Neural progenitor cell (in vitro differentiated cells): ENCODE measurements at regions not wholly inside any gene's neighbourhood (a gene's known extent, or its start where the extent isn't known, plus 50 kb on each side); places are given as distances from the start of the nearest gene placed in this dataset.

Source experiments
- DNase-seq: peaks from one replicate; pipeline ENCODE4 v3.0.0-alpha.2; 2016; ENCODE audit warnings: low spot score
- H2AFZ ChIP-seq: fragments of 200-600 bp; sonication (generic); replicated peaks from 2 replicates; pipeline ENCODE4 v1.6.1; 2016; ENCODE audit warnings: antibody characterized with exemption
- H3F3A ChIP-seq: fragments of 200-600 bp; sonication (generic); 2 replicates; pipeline ENCODE4 v1.6.1; 2016; ENCODE audit warnings: antibody characterized with exemption, low read depth
- H3K27ac ChIP-seq: fragments of 200-600 bp; sonication (generic); 2 replicates; pipeline ENCODE4 v1.5.1; 2016; ENCODE audit warnings: mild to moderate bottlenecking
- H3K27me3 ChIP-seq: fragments of 200-600 bp; sonication (generic); 2 replicates; pipeline ENCODE4 v1.6.1; 2016; ENCODE audit warnings: mild to moderate bottlenecking, moderate library complexity
- H3K36me3 ChIP-seq: fragments of 200-600 bp; sonication (generic); 2 replicates; pipeline ENCODE4 v1.5.1; 2016
- H3K4me1 ChIP-seq: fragments of 200-600 bp; sonication (generic); 2 replicates; pipeline ENCODE4 v1.6.1; 2016; ENCODE audit warnings: mixed run types
- H3K4me2 ChIP-seq: fragments of 200-600 bp; sonication (generic); 2 replicates; pipeline ENCODE4 v1.6.1; 2016
- H3K4me3 ChIP-seq: fragments of 200-600 bp; sonication (generic); 2 replicates; pipeline ENCODE4 v1.5.1; 2016
- H3K79me2 ChIP-seq: fragments of 200-600 bp; sonication (generic); 2 replicates; pipeline ENCODE4 v1.6.1; 2016; ENCODE audit warnings: low read depth
- H3K9ac ChIP-seq: fragments of 200-600 bp; sonication (generic); 2 replicates; pipeline ENCODE4 v1.6.1; 2016
- H3K9me3 ChIP-seq: fragments of 200-600 bp; sonication (generic); 2 replicates; pipeline ENCODE4 v1.5.1; 2016; ENCODE audit warnings: low read depth
- H4K20me1 ChIP-seq: fragments of 200-600 bp; sonication (generic); 2 replicates; pipeline ENCODE4 v1.6.1; 2016; ENCODE audit warnings: low read depth
- H3K27ac Mint-ChIP-seq: 3 replicates; pipeline ENCODE4 v1.8.0; 2021; ENCODE audit warnings: mixed read lengths
- H3K27me3 Mint-ChIP-seq: 2 replicates; pipeline ENCODE4 v1.8.0; 2022; ENCODE audit warnings: low read depth, mild to moderate bottlenecking, inconsistent platforms, moderate library complexity, mixed read lengths; ENCODE audit not compliant: insufficient read depth
- H3K36me3 Mint-ChIP-seq: 3 replicates; pipeline ENCODE4 v1.8.0; 2021; ENCODE audit warnings: mixed read lengths
- H3K4me1 Mint-ChIP-seq: 3 replicates; pipeline ENCODE4 v1.8.0; 2021; ENCODE audit warnings: mixed read lengths
- H3K4me3 Mint-ChIP-seq: 3 replicates; pipeline ENCODE4 v1.8.0; 2021; ENCODE audit warnings: mild to moderate bottlenecking, moderate library complexity, mixed read lengths
- H3K9me3 Mint-ChIP-seq: 3 replicates; pipeline ENCODE4 v1.8.0; 2020; ENCODE audit warnings: mixed read lengths
- CTCF ChIP-seq: fragments of 200-600 bp; sonication (generic); IDR thresholded peaks from 2 replicates; pipeline ENCODE4 v1.5.1; 2017; ENCODE audit warnings: antibody characterized with exemption, mild to moderate bottlenecking
- EZH2 ChIP-seq: fragments of 200-600 bp; sonication (generic); IDR thresholded peaks from 2 replicates; pipeline ENCODE4 v1.6.1; 2017; ENCODE audit warnings: antibody characterized with exemption, mild to moderate bottlenecking, moderate library complexity
- EZH2phosphoT487 ChIP-seq: fragments of 200-600 bp; sonication (generic); IDR thresholded peaks from 2 replicates; pipeline ENCODE4 v1.6.1; 2017; ENCODE audit warnings: antibody characterized with exemption

- peak; percentile 2 for DNase-seq
- Histone ChIP-seq H4K20me1 (no peaks in the 10 kb centered on the region), H3K79me2 (no peaks in the 10 kb centered on the region), H3K9me3 (no peaks in the 10 kb centered on the region), H3K4me2 (no peak overlapping the region), H2AFZ (no peak overlapping the region), H3K4me3 (no peak overlapping the region), H3K9ac (no peak overlapping the region), H3K27me3 (no peaks in the 10 kb centered on the region), H3F3A (no peaks in the 10 kb centered on the region), H3K36me3 (no peaks in the 10 kb centered on the region), H3K27ac (no peak overlapping the region), H3K4me1 (no peaks in the 10 kb centered on the region)
- no peak overlapping the region for H3K4me3 Mint-ChIP-seq
- no peak overlapping the region for H3K27ac Mint-ChIP-seq
- TF ChIP-seq CTCF (no peak), EZH2 (no peak), EZH2phosphoT487 (no peak)
- H3K36me3 Mint-ChIP-seq = no peaks in the 10 kb centered on the region
- H3K27me3 Mint-ChIP-seq = no peaks in the 10 kb centered on the region
- H3K4me1 Mint-ChIP-seq = no peaks in the 10 kb centered on the region
- H3K9me3 Mint-ChIP-seq = peaks cover 3% of the 10 kb centered on the region
These were observed 327.5 kb upstream of the SLC16A7 start for GRCh38 chr12:59268295-59268809.

DNA sequence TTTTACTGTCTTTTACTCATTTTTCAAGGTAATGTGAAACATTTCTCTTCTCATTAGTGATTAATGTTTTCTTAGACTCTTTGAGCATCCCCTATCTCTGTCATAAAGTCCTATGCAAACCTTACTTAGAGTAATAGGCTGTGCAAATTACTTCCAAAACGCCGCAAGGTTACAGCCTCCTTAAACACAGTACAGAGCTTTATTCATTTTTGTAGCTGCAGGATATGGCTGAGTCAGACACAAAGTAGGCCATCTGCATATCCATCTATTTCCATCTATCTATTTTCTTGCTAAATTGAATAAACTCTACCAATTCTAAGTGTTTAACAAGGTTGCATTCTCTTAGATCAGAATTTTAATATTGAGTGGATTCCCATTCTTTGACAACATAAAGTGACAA is 335.6 kb upstream of the SLC16A7 start:
- Histone ChIP-seq H3K4me1 (no peaks in the 10 kb centered on the region), H2AFZ (no peak overlapping the region), H3K36me3 (no peaks in the 10 kb centered on the region), H3K27ac (no peak overlapping the region), H3K27me3 (no peaks in the 10 kb centered on the region), H3K9ac (no peak overlapping the region), H3F3A (no peaks in the 10 kb centered on the region), H4K20me1 (no peaks in the 10 kb centered on the region), H3K4me3 (no peak overlapping the region), H3K4me2 (no peak overlapping the region), H3K79me2 (no peaks in the 10 kb centered on the region), H3K9me3 (no peaks in the 10 kb centered on the region)
- Mint-ChIP-seq H3K36me3 (no peaks in the 10 kb centered on the region), H3K27ac (no peak overlapping the region), H3K4me1 (no peaks in the 10 kb centered on the region), H3K27me3 (no peaks in the 10 kb centered on the region), H3K4me3 (no peak overlapping the region), H3K9me3 (no peaks in the 10 kb centered on the region)
- TF ChIP-seq EZH2 (no peak), EZH2phosphoT487 (no peak), CTCF (no peak)
- DNase-seq = no peak

DNA sequence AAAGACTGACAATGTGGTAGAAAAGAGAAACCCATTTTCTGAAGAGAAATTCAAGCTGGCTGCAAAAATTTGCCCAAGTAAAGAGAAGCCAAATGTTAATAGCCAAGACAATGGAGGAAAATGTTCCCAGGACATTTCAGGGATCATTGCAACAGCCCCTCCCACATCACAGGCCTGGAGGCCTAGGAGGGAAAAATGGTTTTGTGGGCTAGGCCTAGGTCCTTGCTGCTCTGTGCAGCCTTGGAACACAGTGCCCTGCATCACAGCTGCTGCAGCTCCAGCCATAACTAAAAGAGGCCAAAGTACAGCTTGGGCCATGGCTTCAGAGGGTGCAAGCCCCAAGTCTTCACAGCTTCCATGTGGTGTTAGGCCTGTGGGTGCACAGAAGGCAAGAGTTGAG is 332.4 kb upstream of the LRIG3 start:
- Histone ChIP-seq H3K9me3 (peaks cover 9% of the 10 kb centered on the region), H3K27ac (no peak overlapping the region), H4K20me1 (no peaks in the 10 kb centered on the region), H3K4me3 (no peak overlapping the region), H3K9ac (no peak overlapping the region), H2AFZ (no peak overlapping the region), H3K27me3 (no peaks in the 10 kb centered on the region), H3F3A (no peaks in the 10 kb centered on the region), H3K4me1 (no peaks in the 10 kb centered on the region), H3K4me2 (no peak overlapping the region), H3K36me3 (no peaks in the 10 kb centered on the region), H3K79me2 (no peaks in the 10 kb centered on the region)
- no peaks in the 10 kb centered on the region for H3K27me3 Mint-ChIP-seq
- no peak for DNase-seq
- H3K36me3 Mint-ChIP-seq = no peaks in the 10 kb centered on the region
- TF ChIP-seq EZH2phosphoT487 = no peak
- H3K4me1 Mint-ChIP-seq = no peaks in the 10 kb centered on the region
- H3K9me3 Mint-ChIP-seq = peaks cover 14% of the 10 kb centered on the region
- no peak overlapping the region for H3K27ac Mint-ChIP-seq
- H3K4me3 Mint-ChIP-seq = no peak overlapping the region

DNA sequence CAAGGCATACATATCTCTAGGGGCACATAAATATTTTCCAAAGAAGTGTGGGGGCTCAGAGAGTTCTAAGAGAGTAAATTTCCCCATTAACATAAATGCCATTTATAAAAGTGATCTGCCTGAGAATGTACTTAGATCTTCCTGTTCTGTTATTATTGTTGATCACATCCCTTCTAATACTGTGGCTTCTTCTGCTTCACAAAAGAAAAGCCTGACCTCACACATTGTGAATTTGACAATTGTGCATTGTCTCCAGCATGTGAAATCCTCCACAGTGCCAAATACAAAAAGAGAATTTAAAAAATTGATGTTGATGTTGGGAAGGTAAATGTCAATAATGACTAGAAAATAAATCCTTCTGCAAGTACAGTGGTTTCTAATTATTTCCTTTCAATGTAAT is 330.5 kb upstream of the LRIG3 start:
- no peaks in the 10 kb centered on the region for H3K27me3 ChIP-seq
- no peak overlapping the region for H3K4me3 Mint-ChIP-seq
- no peaks in the 10 kb centered on the region for H3K36me3 ChIP-seq
- peaks cover 14% of the 10 kb centered on the region for H3K9me3 Mint-ChIP-seq
- no peaks in the 10 kb centered on the region for H3K27me3 Mint-ChIP-seq
- peaks cover 9% of the 10 kb centered on the region for H3K9me3 ChIP-seq
- H3K27ac Mint-ChIP-seq = no peak overlapping the region
- no peak overlapping the region for H3K4me3 ChIP-seq
- no peaks in the 10 kb centered on the region for H3K79me2 ChIP-seq
- peak overlapping the region; percentile 37 for H2AFZ ChIP-seq
- H3F3A ChIP-seq = no peaks in the 10 kb centered on the region
- H3K4me1 Mint-ChIP-seq = no peaks in the 10 kb centered on the region
- DNase-seq = no peak
- H4K20me1 ChIP-seq = no peaks in the 10 kb centered on the region
- no peak overlapping the region for H3K27ac ChIP-seq
- no peak overlapping the region for H3K9ac ChIP-seq
- no peak overlapping the region for H3K4me2 ChIP-seq
- H3K36me3 Mint-ChIP-seq = no peaks in the 10 kb centered on the region
- no peaks in the 10 kb centered on the region for H3K4me1 ChIP-seq
- TF ChIP-seq EZH2 = no peak
- no peak for TF ChIP-seq CTCF
- TF ChIP-seq EZH2phosphoT487 = no peak
